C4-2B (cell line): ENCODE measurements at regions not wholly inside any gene's neighbourhood (a gene's known extent, or its start where the extent isn't known, plus 50 kb on each side); places are given as distances from the start of the nearest gene placed in this dataset.

Experiments
- CTCF ChIP-seq: fragments of 450-650 bp; conservative IDR thresholded peaks from 2 replicates; pipeline ENCODE4 v1.5.1; 2017; ENCODE audit warnings: mild to moderate bottlenecking
- ZFX ChIP-seq: fragments of 450-650 bp; IDR thresholded peaks from 2 replicates; pipeline ENCODE4 v1.6.1; 2017

GRCh38 chr6:22073516-22074198 is 223.2 kb downstream of the PRL start:
- TF ChIP-seq CTCF (no peak), ZFX (no peak)
